RWPE1 (cell line): ENCODE measurements at regions not wholly inside any gene's neighbourhood (a gene's known extent, or its start where the extent isn't known, plus 50 kb on each side); places are given as distances from the start of the nearest gene placed in this dataset.

Experiments
- CTCF ChIA-PET: fragments of 350-600 bp; sonication (Branson Sonifier 250); formaldehyde crosslinking; extraction: SDS; loops from one replicate; lab custom pipeline; 2021; lab: Yijun Ruan, JAX
- POLR2A ChIA-PET: fragments of 400-600 bp; formaldehyde crosslinking; extraction: SDS; loops from one replicate; lab custom pipeline; 2020; ENCODE audit warnings: antibody characterized with exemption; ENCODE audit not compliant: low non-redundant PET; lab: Yijun Ruan, JAX
- DNase-seq: peaks from one replicate; pipeline ENCODE4 v3.0.0; 2012; ENCODE audit warnings: low spot score
- H3K27ac ChIP-seq: fragments of 450-650 bp; 2 replicates; pipeline ENCODE4 v1.5.1; 2017
- CTCF ChIP-seq: fragments of 450-650 bp; conservative IDR thresholded peaks from 2 replicates; pipeline ENCODE4 v1.5.1; 2017; ENCODE audit warnings: low read depth, mild to moderate bottlenecking

- no peak overlapping the region for H3K27ac ChIP-seq
- DNase-seq, result no peak
- POLR2A ChIA-PET, result no interaction called here
- CTCF ChIA-PET, result no interaction called here
- TF ChIP-seq CTCF, result no peak
Measured at GRCh38 chr21:17930093-17930492, 110.9 kb upstream of the C21orf91 start.

- ChIA-PET CTCF (no interaction called here), POLR2A (no interaction called here)
- H3K27ac ChIP-seq, result no peak overlapping the region
- DNase-seq, result no peak
- TF ChIP-seq CTCF, result no peak
Measured at GRCh38 chr21:17929510-17929909, 110.4 kb upstream of the C21orf91 start.

- ChIA-PET POLR2A (no interaction called here), CTCF (interaction anchor here (0.6 to 1.7 kb wide), 17 partner anchors 9 to 560 kb away, joined by 3 to 7 read pairs (median 3); no protein-coding TSS in a partner anchor)
- DNase-seq, result no peak
- peak; percentile 75 for TF ChIP-seq CTCF
- H3K27ac ChIP-seq, result no peak overlapping the region
Measured at GRCh38 chr21:17925899-17926298, 106.7 kb upstream of the C21orf91 start.

- CTCF ChIA-PET, result interaction anchor here (0.5 to 1.7 kb wide), 15 partner anchors 10 to 1951 kb away, joined by 3 to 10 read pairs (median 3); no protein-coding TSS in a partner anchor
- TF ChIP-seq CTCF, result peak; percentile 84
Measured at GRCh38 chr21:17925000-17925610, 105.9 kb upstream of the C21orf91 start.

GRCh38 chr21:17921579-17922530 is 102.7 kb upstream of the C21orf91 start:
- CTCF ChIA-PET, result interaction anchor here (0.5 kb wide), 1 partner anchor 20 kb away, joined by 3 read pairs; no protein-coding TSS in a partner anchor
- peak; percentile 87 for DNase-seq
- POLR2A ChIA-PET, result no interaction called here
- H3K27ac ChIP-seq, result no peak overlapping the region
- TF ChIP-seq CTCF, result no peak

More at GRCh38 chr21:17925000-17925610, 105.9 kb upstream of the C21orf91 start:
- POLR2A ChIA-PET, result no interaction called here
- no peak overlapping the region for H3K27ac ChIP-seq
- DNase-seq, result peak; percentile 73

- CTCF ChIA-PET, result no interaction called here
- POLR2A ChIA-PET, result no interaction called here
- no peak for TF ChIP-seq CTCF
- H3K27ac ChIP-seq, result no peak overlapping the region
- no peak for DNase-seq
Measured at GRCh38 chr21:17915976-17916375, 96.8 kb upstream of the C21orf91 start.
